NCI-H524 (cell line): ENCODE measurements at regions not wholly inside any gene's neighbourhood (a gene's known extent, or its start where the extent isn't known, plus 50 kb on each side); places are given as distances from the start of the nearest gene placed in this dataset.

Source experiments
- DNase-seq, 2 experiments: peaks; one replicate each; lab custom pipeline; 2025; lab: John Stamatoyannopoulos, UW

GRCh38 chr1:95370691-95371562 lies 136.9 kb downstream of the RWDD3 start:
- DNase-seq, result no peak

GRCh38 chr1:95371666-95372282 lies 137.8 kb downstream of the RWDD3 start:
- no peak for DNase-seq

GRCh38 chr1:95375174-95375573 lies 141.2 kb downstream of the RWDD3 start:
- DNase-seq, result no peak

- no peak for DNase-seq
These were observed 146.9 kb downstream of the RWDD3 start for GRCh38 chr1:95380909-95381308.

- peak; percentile 38 to 83 for DNase-seq
These were observed 148.2 kb downstream of the RWDD3 start for GRCh38 chr1:95382000-95382786.

- no peak for DNase-seq
These were observed 149.1 kb downstream of the RWDD3 start for GRCh38 chr1:95383111-95383510.

GRCh38 chr1:95384567-95384966 lies 150.6 kb downstream of the RWDD3 start:
- no peak for DNase-seq

- DNase-seq, result peak; percentile 2 to 53
These were observed 152.4 kb downstream of the RWDD3 start for GRCh38 chr1:95386371-95386770.

GRCh38 chr1:95386915-95387314 lies 152.9 kb downstream of the RWDD3 start:
- DNase-seq, result no peak

- peak; percentile 86 to 94 for DNase-seq
These were observed 154.0 kb downstream of the RWDD3 start for GRCh38 chr1:95388031-95388430.

GRCh38 chr1:95393434-95393833 lies 159.4 kb downstream of the RWDD3 start:
- no peak for DNase-seq

GRCh38 chr1:95396557-95396956 lies 162.5 kb downstream of the RWDD3 start:
- no peak for DNase-seq

GRCh38 chr1:95402780-95403179 lies 168.8 kb downstream of the RWDD3 start:
- DNase-seq, result no peak

GRCh38 chr1:95406279-95406678 lies 172.3 kb downstream of the RWDD3 start:
- DNase-seq, result no peak

GRCh38 chr1:95407131-95407885 lies 173.3 kb downstream of the RWDD3 start:
- peak; percentile 72 to 73 for DNase-seq

- DNase-seq, result peak; percentile 69 to 83
These were observed 173.9 kb downstream of the RWDD3 start for GRCh38 chr1:95407886-95408291.

- DNase-seq, result peak; percentile 35 to 79
These were observed 174.6 kb downstream of the RWDD3 start for GRCh38 chr1:95408507-95409136.

- no peak for DNase-seq
These were observed 175.3 kb downstream of the RWDD3 start for GRCh38 chr1:95409276-95409675.

GRCh38 chr1:95409901-95410300 lies 175.9 kb downstream of the RWDD3 start:
- no peak for DNase-seq

GRCh38 chr1:95415146-95415545 lies 181.1 kb downstream of the RWDD3 start:
- no peak for DNase-seq

- no peak for DNase-seq
These were observed 192.8 kb downstream of the RWDD3 start for GRCh38 chr1:95426772-95427171.
